CD4-positive, alpha-beta T cell (primary cell): ENCODE measurements at regions not wholly inside any gene's neighbourhood (a gene's known extent, or its start where the extent isn't known, plus 50 kb on each side); places are given as distances from the start of the nearest gene placed in this dataset.

Experiments
- ATAC-seq: fragments of 200-7000 bp; cut with Tn5 transposase; one replicate; pipeline ENCODE4 v1.10.0; 2022; ENCODE audit warnings: mild to moderate bottlenecking; ENCODE audit not compliant: poor library complexity
- CTCF ChIA-PET: fragments of 350-600 bp; sonication (Branson Sonifier 250); formaldehyde crosslinking; loops from one replicate; lab custom pipeline; 2021; ENCODE audit warnings: antibody characterized with exemption, inconsistent platforms; lab: Charles Lee
- POLR2A ChIA-PET: fragments of 350-600 bp; sonication (Branson Sonifier 250); formaldehyde crosslinking; loops from one replicate; lab custom pipeline; 2021; ENCODE audit warnings: antibody characterized with exemption, inconsistent platforms; lab: Charles Lee
- DNase-seq, 14 experiments: peaks; one replicate each; pipeline ENCODE4 v3.0.0-alpha.2; 2013 to 2020; ENCODE audit warnings: mixed read lengths in 2 of 14
- H3K27ac ChIP-seq, 2 donors: one replicate each; pipeline versions ENCODE4 v1.5.1 to v1.7.0; 2013; ENCODE audit warnings: low read length in 2 of 2, low read depth in 1 of 2, mild to moderate bottlenecking in 1 of 2
- H3K27me3 ChIP-seq, 2 experiments: 1 replicate in 1 of 2; 2 replicates in 1 of 2; pipeline versions ENCODE4 v1.6.1 to v1.7.0; 2013; ENCODE audit warnings: low read length in 2 of 2, control low read depth in 1 of 2, mild to moderate bottlenecking in 1 of 2, moderate library complexity in 1 of 2; ENCODE audit not compliant: insufficient read depth in 2 of 2, control insufficient read depth in 1 of 2
- H3K36me3 ChIP-seq: one replicate; pipeline ENCODE4 v1.6.1; 2013; ENCODE audit warnings: low read length, control low read depth; ENCODE audit not compliant: insufficient read depth
- H3K4me1 ChIP-seq: one replicate; pipeline ENCODE4 v1.6.1; 2013; ENCODE audit warnings: low read length, control low read depth; ENCODE audit not compliant: insufficient read depth
- H3K4me3 ChIP-seq: one replicate; pipeline ENCODE4 v1.5.1; 2013; ENCODE audit warnings: mild to moderate bottlenecking, low read length, moderate library complexity
- H3K9me3 ChIP-seq, 2 experiments: 1 replicate in 1 of 2; 2 replicates in 1 of 2; pipeline versions ENCODE4 v1.6.1 to v1.7.0; 2013; ENCODE audit warnings: low read length in 2 of 2, mild to moderate bottlenecking in 2 of 2, control low read depth in 1 of 2, moderate library complexity in 1 of 2; ENCODE audit not compliant: control insufficient read depth in 1 of 2, insufficient read depth in 1 of 2
- H3K27ac Mint-ChIP-seq: one replicate; pipeline ENCODE4 v1.8.0; 2020; ENCODE audit warnings: mixed read lengths
- H3K27me3 Mint-ChIP-seq: one replicate; pipeline ENCODE4 v1.8.0; 2021; ENCODE audit warnings: mixed read lengths
- H3K36me3 Mint-ChIP-seq: one replicate; pipeline ENCODE4 v1.8.0; 2021; ENCODE audit warnings: low read depth, mixed read lengths
- H3K4me1 Mint-ChIP-seq: one replicate; pipeline ENCODE4 v1.8.0; 2021; ENCODE audit warnings: low read depth, mixed read lengths
- H3K4me3 Mint-ChIP-seq: one replicate; pipeline ENCODE4 v1.8.0; 2020; ENCODE audit warnings: mild to moderate bottlenecking, mixed read lengths
- H3K9me3 Mint-ChIP-seq: one replicate; pipeline ENCODE4 v1.8.0; 2020; ENCODE audit warnings: mixed read lengths
- intact Hi-C, 2 experiments: fragments of 100-400 bp; cut with DNase I in 1 of 2; cut with micrococcal nuclease in 1 of 2; formaldehyde crosslinking; loops; one replicate each; pipeline versions ENCODE4 v1.15.1 to v1.9.0; 2023 to 2025; cut with DNase I, micrococcal nuclease
- TF ChIP-seq, protein P1 (sequence below): fragments of 200-600 bp; IDR thresholded peaks from one replicate; pipeline ENCODE4 v1.8.0; 2022; ENCODE audit warnings: antibody characterized with exemption, mild to moderate bottlenecking

DNA sequence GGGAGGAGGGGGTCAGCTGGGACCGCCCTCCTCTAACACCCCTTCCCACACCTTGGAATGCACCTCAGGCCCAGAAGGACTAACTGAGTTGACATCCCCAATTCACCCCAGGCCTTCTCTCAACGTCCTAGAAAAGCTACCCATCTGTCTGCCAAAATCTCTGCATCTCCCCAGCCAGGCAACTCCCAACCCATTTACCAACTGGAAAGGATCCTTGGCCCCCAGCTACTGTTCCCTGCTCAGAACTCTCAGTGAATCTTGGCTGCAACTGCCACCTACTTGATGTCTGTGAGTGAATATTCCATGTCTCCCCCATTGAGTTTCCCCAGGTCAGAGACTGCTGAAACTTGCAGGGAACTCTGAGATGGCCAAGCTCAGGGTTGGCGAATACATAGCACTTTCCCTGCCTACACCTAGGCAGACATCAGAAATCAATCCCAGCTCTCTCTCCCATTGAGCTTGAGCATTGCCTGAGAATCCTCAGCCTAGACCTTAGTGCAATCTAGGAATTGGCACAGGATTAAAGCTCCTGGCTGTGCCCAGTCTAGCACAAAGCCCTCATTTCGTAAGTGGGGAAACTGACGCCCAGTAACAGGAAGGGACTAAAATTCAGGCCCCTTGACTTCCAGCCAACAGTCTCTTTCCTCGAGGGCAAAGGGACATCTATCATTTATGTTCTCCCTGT lies 71.9 kb upstream of the NCOR2 start:
- Histone ChIP-seq H3K27me3 (no peaks in the 10 kb centered on the region), H3K4me1 (peaks cover 11% of the 10 kb centered on the region), H3K27ac (no peak overlapping the region), H3K36me3 (no peaks in the 10 kb centered on the region), H3K4me3 (no peak overlapping the region), H3K9me3 (peaks cover 0 to 7% of the 10 kb centered on the region in 2 experiments)
- Mint-ChIP-seq H3K27ac (no peak overlapping the region), H3K9me3 (no peaks in the 10 kb centered on the region), H3K4me1 (peaks cover 11% of the 10 kb centered on the region), H3K4me3 (no peak overlapping the region), H3K27me3 (no peaks in the 10 kb centered on the region), H3K36me3 (no peaks in the 10 kb centered on the region)
- ChIA-PET POLR2A (interaction anchor here (0.6 kb wide), 1 partner anchor 734 kb away, joined by 3 read pairs; no protein-coding TSS in a partner anchor), CTCF (no interaction called here)
- DNase-seq (no peak), ATAC-seq (no peak)
- intact Hi-C loops: no loop called here
- TF ChIP-seq, protein P1, sequence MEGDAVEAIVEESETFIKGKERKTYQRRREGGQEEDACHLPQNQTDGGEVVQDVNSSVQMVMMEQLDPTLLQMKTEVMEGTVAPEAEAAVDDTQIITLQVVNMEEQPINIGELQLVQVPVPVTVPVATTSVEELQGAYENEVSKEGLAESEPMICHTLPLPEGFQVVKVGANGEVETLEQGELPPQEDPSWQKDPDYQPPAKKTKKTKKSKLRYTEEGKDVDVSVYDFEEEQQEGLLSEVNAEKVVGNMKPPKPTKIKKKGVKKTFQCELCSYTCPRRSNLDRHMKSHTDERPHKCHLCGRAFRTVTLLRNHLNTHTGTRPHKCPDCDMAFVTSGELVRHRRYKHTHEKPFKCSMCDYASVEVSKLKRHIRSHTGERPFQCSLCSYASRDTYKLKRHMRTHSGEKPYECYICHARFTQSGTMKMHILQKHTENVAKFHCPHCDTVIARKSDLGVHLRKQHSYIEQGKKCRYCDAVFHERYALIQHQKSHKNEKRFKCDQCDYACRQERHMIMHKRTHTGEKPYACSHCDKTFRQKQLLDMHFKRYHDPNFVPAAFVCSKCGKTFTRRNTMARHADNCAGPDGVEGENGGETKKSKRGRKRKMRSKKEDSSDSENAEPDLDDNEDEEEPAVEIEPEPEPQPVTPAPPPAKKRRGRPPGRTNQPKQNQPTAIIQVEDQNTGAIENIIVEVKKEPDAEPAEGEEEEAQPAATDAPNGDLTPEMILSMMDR: no peak

DNA sequence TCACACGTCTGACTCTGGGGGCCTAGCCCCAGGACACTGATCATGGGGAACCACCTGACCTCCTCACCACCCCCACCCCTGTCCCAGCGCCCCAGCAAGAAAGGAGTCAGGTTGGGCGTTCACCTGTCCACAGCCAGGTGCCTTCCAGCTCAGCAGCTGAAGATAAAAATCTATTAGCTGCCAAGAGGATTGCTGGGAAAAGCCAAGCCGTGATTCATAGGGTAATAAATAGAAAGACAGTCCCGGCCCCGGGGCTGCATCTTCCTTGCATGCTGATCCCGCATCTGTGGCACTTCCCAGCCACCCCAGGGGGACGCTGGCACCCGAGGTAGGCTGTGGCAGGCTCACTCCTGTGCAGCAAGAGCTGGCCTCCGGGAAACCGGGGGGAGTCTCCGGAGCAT lies 70.2 kb upstream of the NCOR2 start:
- H3K4me1 Mint-ChIP-seq: peaks cover 11% of the 10 kb centered on the region
- H3K27ac Mint-ChIP-seq: no peak overlapping the region
- Histone ChIP-seq H3K27me3 (no peaks in the 10 kb centered on the region), H3K4me3 (no peak overlapping the region), H3K9me3 (peaks cover 0 to 7% of the 10 kb centered on the region in 2 experiments), H3K4me1 (peaks cover 11% of the 10 kb centered on the region), H3K36me3 (no peaks in the 10 kb centered on the region), H3K27ac (no peak overlapping the region)
- H3K36me3 Mint-ChIP-seq: no peaks in the 10 kb centered on the region
- CTCF ChIA-PET: no interaction called here
- no peak for DNase-seq
- no peak for ATAC-seq
- intact Hi-C loops: no loop called here
- no peaks in the 10 kb centered on the region for H3K27me3 Mint-ChIP-seq
- H3K4me3 Mint-ChIP-seq: no peak overlapping the region
- POLR2A ChIA-PET: no interaction called here
- no peaks in the 10 kb centered on the region for H3K9me3 Mint-ChIP-seq
- TF ChIP-seq, protein P1: no peak

DNA sequence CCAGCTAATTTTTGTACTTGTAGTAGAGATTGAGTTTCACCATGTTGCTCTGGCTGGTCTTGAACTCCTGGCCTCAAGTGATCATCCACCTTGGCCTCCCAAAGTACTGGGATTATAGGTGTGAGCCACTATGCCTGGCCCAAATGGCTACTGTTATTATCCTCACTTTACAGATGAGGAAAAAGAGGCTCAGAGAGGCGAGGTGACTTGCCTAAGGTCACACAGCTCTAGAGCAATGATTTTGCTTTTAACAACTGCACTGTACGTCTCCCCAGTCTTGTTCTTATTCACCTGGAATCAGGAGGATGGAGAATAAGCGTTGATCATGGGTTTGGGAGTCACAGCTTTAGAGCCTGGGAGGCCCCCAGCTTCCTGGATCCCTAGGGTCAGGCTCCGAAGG lies 69.8 kb upstream of the NCOR2 start:
- ATAC-seq (no peak), DNase-seq (no peak)
- Histone ChIP-seq H3K9me3 (peaks cover 0 to 7% of the 10 kb centered on the region in 2 experiments), H3K4me3 (no peak overlapping the region), H3K27me3 (no peaks in the 10 kb centered on the region), H3K36me3 (no peaks in the 10 kb centered on the region), H3K4me1 (peaks cover 11% of the 10 kb centered on the region), H3K27ac (no peak overlapping the region)
- no peaks in the 10 kb centered on the region for H3K36me3 Mint-ChIP-seq
- ChIA-PET CTCF (no interaction called here), POLR2A (interaction anchor here (1.1 kb wide), 1 partner anchor 14 kb away, joined by 3 read pairs; no protein-coding TSS in a partner anchor)
- TF ChIP-seq, protein P1: no peak
- H3K9me3 Mint-ChIP-seq: no peaks in the 10 kb centered on the region
- intact Hi-C loops: no loop called here
- no peak overlapping the region for H3K27ac Mint-ChIP-seq
- no peak overlapping the region for H3K4me3 Mint-ChIP-seq
- no peaks in the 10 kb centered on the region for H3K27me3 Mint-ChIP-seq
- peaks cover 11% of the 10 kb centered on the region for H3K4me1 Mint-ChIP-seq
